ENCODE measurements at regions not wholly inside any gene's neighbourhood (a gene's known extent, or its start where the extent isn't known, plus 50 kb on each side); places are given as distances from the start of the nearest gene placed in this dataset.

DNA sequence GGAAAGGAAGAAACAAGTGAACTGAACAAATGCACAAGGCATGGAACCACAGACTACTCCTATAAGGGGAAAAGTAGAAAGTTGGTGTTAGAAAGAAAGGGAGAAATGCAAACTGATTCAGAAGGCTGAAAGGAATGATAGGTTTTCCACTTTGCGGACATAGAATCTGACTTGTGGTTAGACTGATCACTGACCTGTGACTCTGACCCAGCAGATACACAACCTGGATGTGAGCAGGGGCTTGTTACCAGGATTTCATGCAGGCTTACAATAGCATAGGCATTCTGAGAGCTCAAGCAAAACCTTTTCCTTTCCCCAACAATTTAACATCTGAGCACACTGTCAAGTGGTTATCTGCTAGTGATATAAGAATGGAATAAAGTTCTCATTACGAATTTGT lies 237.0 kb upstream of the CDH20 start:
- H3K27ac ChIP-seq (ENCODE audit: insufficient read depth, low read length), result no peak overlapping the region
- no peaks in the 10 kb centered on the region for H3K4me1 ChIP-seq (ENCODE audit: control insufficient read depth, extremely low read depth, insufficient read depth, low read length)
- H3K4me2 ChIP-seq (ENCODE audit: extremely low read depth, insufficient read depth, low read length), result no peak overlapping the region
- TF ChIP-seq, protein P1, sequence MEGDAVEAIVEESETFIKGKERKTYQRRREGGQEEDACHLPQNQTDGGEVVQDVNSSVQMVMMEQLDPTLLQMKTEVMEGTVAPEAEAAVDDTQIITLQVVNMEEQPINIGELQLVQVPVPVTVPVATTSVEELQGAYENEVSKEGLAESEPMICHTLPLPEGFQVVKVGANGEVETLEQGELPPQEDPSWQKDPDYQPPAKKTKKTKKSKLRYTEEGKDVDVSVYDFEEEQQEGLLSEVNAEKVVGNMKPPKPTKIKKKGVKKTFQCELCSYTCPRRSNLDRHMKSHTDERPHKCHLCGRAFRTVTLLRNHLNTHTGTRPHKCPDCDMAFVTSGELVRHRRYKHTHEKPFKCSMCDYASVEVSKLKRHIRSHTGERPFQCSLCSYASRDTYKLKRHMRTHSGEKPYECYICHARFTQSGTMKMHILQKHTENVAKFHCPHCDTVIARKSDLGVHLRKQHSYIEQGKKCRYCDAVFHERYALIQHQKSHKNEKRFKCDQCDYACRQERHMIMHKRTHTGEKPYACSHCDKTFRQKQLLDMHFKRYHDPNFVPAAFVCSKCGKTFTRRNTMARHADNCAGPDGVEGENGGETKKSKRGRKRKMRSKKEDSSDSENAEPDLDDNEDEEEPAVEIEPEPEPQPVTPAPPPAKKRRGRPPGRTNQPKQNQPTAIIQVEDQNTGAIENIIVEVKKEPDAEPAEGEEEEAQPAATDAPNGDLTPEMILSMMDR (conservative IDR thresholded peaks at IDR 0.05 in 1 of 2, IDR thresholded peaks at IDR 0.05 in 1 of 2; ENCODE audit: low read depth in 1 of 2, low read length in 2 of 2), result no peak
- TF ChIP-seq EZH2 (IDR thresholded peaks at IDR 0.05; ENCODE audit: low read length, missing control alignments), result no peak
- H3K27me3 ChIP-seq (ENCODE audit: control insufficient read depth, insufficient read depth, low read length), result no peaks in the 10 kb centered on the region
- no peaks in the 10 kb centered on the region for H3K79me2 ChIP-seq (ENCODE audit: control insufficient read depth, insufficient read depth, low read length)
- no peak overlapping the region for H2AFZ ChIP-seq (ENCODE audit: low read length)
- H3K9me3 ChIP-seq (ENCODE audit: control insufficient read depth, insufficient read depth, low read depth, low read length), result no peaks in the 10 kb centered on the region
- no peaks in the 10 kb centered on the region for H4K20me1 ChIP-seq (ENCODE audit: control insufficient read depth, extremely low read depth, insufficient read depth, low read length)
- no peaks in the 10 kb centered on the region for H3K36me3 ChIP-seq (ENCODE audit: control insufficient read depth, insufficient read depth, low read length)
- H3K9ac ChIP-seq (ENCODE audit: insufficient read depth, low read length), result no peak overlapping the region
- H3K4me3 ChIP-seq (replicated peaks in 1 of 4; ENCODE audit: control extremely low read depth in 1 of 4, insufficient read depth in 1 of 4, low read depth in 3 of 4, low read length in 4 of 4), result no peak overlapping the region
- no peak for DNase-seq (ENCODE audit: low read depth in 2 of 2)

DNA sequence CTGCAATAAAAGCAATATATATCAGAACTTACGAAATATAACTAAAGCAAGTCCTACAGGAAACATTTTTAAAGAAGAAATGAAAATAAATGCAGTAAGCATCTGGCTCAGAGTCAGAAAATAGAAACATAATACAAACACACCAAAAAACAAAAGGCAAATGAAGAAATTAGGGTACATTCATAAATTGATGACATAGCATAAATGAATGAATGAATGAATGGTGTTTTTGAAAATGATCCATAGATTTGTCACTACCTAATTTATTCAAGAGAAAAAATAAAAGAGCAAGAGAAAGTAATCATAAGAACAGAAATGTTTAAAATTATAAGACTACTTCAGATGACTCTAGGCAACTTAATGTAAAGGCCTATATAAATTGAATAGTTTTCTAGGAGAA lies 226.1 kb upstream of the CDH20 start:
- no peaks in the 10 kb centered on the region for H3K36me3 ChIP-seq (ENCODE audit: control insufficient read depth, insufficient read depth, low read length)
- H4K20me1 ChIP-seq (ENCODE audit: control insufficient read depth, extremely low read depth, insufficient read depth, low read length), result no peaks in the 10 kb centered on the region
- H3K27me3 ChIP-seq (ENCODE audit: control insufficient read depth, insufficient read depth, low read length), result no peaks in the 10 kb centered on the region

DNA sequence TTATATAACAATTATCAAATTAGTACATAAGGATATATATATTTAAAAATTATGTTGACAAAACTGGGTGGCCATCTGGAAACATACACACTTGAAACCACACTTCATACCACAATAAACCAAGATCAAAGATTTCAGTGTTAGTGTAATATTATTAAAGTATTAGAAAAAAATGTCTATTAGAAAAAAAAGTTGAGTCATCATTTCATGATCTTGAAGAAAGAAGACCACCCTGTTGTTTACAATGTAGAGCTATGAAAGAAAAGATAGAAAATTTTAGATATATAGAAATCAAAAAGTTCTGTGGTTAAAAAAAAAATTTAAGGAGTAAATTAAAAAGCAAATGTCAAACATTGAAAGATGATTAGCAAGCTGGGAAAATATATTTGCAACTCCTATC lies 224.5 kb upstream of the CDH20 start:
- H3K9me3 ChIP-seq (ENCODE audit: control insufficient read depth, insufficient read depth, low read depth, low read length), result no peaks in the 10 kb centered on the region
- H3K79me2 ChIP-seq (ENCODE audit: control insufficient read depth, insufficient read depth, low read length), result no peaks in the 10 kb centered on the region
- no peak for TF ChIP-seq EZH2 (IDR thresholded peaks at IDR 0.05; ENCODE audit: low read length, missing control alignments)
- TF ChIP-seq, protein P1 (conservative IDR thresholded peaks at IDR 0.05 in 1 of 2, IDR thresholded peaks at IDR 0.05 in 1 of 2; ENCODE audit: low read depth in 1 of 2, low read length in 2 of 2), result no peak
- no peaks in the 10 kb centered on the region for H3K27me3 ChIP-seq (ENCODE audit: control insufficient read depth, insufficient read depth, low read length)
- no peak overlapping the region for H3K4me2 ChIP-seq (ENCODE audit: extremely low read depth, insufficient read depth, low read length)
- no peak overlapping the region for H3K4me3 ChIP-seq (replicated peaks in 1 of 4; ENCODE audit: control extremely low read depth in 1 of 4, insufficient read depth in 1 of 4, low read depth in 3 of 4, low read length in 4 of 4)
- no peak overlapping the region for H3K9ac ChIP-seq (ENCODE audit: insufficient read depth, low read length)
- H2AFZ ChIP-seq (ENCODE audit: low read length), result no peak overlapping the region
- H3K27ac ChIP-seq (ENCODE audit: insufficient read depth, low read length), result no peak overlapping the region
- no peak for DNase-seq (ENCODE audit: low read depth in 2 of 2)
- no peaks in the 10 kb centered on the region for H4K20me1 ChIP-seq (ENCODE audit: control insufficient read depth, extremely low read depth, insufficient read depth, low read length)
- H3K36me3 ChIP-seq (ENCODE audit: control insufficient read depth, insufficient read depth, low read length), result no peaks in the 10 kb centered on the region
- no peaks in the 10 kb centered on the region for H3K4me1 ChIP-seq (ENCODE audit: control insufficient read depth, extremely low read depth, insufficient read depth, low read length)

More for the DNA sequence above, 226.1 kb upstream of the CDH20 start:
- Histone ChIP-seq H3K4me1 (ENCODE audit: control insufficient read depth, extremely low read depth, insufficient read depth, low read length) (no peaks in the 10 kb centered on the region), H3K9me3 (ENCODE audit: control insufficient read depth, insufficient read depth, low read depth, low read length) (no peaks in the 10 kb centered on the region), H3K79me2 (ENCODE audit: control insufficient read depth, insufficient read depth, low read length) (no peaks in the 10 kb centered on the region), H3K4me3 (replicated peaks in 1 of 4; ENCODE audit: control extremely low read depth in 1 of 4, insufficient read depth in 1 of 4, low read depth in 3 of 4, low read length in 4 of 4) (no peak overlapping the region), H3K27ac (ENCODE audit: insufficient read depth, low read length) (no peak overlapping the region), H2AFZ (ENCODE audit: low read length) (no peak overlapping the region), H3K9ac (ENCODE audit: insufficient read depth, low read length) (no peak overlapping the region), H3K4me2 (ENCODE audit: extremely low read depth, insufficient read depth, low read length) (no peak overlapping the region)
- no peak for DNase-seq (ENCODE audit: low read depth in 2 of 2)
- TF ChIP-seq, protein P1 (conservative IDR thresholded peaks at IDR 0.05 in 1 of 2, IDR thresholded peaks at IDR 0.05 in 1 of 2; ENCODE audit: low read depth in 1 of 2, low read length in 2 of 2), result no peak
- TF ChIP-seq EZH2 (IDR thresholded peaks at IDR 0.05; ENCODE audit: low read length, missing control alignments), result no peak

Data from fibroblast of lung (primary cell).